GM18868 (cell line): ENCODE measurements at regions not wholly inside any gene's neighbourhood (a gene's known extent, or its start where the extent isn't known, plus 50 kb on each side); places are given as distances from the start of the nearest gene placed in this dataset.
"Not testable (repeated sequence)": the region's sequence is repeated elsewhere in the genome, so short reads cannot be mapped to it uniquely, and the experiment has no call there.

Experiments
- ATAC-seq: cut with Tn5 transposase; IDR thresholded peaks from one replicate; pipeline ENCODE4 v1.9.1; 2021; ENCODE audit warnings: mild to moderate bottlenecking, moderate library complexity; ENCODE audit not compliant: unreplicated experiment

GRCh38 chr7:82501346-82501745 lies 57.8 kb upstream of the CACNA2D1 start:
- ATAC-seq = no peak

GRCh38 chr7:82499546-82499945 lies 56.0 kb upstream of the CACNA2D1 start:
- not testable (repeated sequence) for ATAC-seq

- ATAC-seq = no peak
These were observed 50.8 kb upstream of the CACNA2D1 start for GRCh38 chr7:82494420-82494819.
